ENCODE measurements at regions not wholly inside any gene's neighbourhood (a gene's known extent, or its start where the extent isn't known, plus 50 kb on each side); places are given as distances from the start of the nearest gene placed in this dataset.

DNA sequence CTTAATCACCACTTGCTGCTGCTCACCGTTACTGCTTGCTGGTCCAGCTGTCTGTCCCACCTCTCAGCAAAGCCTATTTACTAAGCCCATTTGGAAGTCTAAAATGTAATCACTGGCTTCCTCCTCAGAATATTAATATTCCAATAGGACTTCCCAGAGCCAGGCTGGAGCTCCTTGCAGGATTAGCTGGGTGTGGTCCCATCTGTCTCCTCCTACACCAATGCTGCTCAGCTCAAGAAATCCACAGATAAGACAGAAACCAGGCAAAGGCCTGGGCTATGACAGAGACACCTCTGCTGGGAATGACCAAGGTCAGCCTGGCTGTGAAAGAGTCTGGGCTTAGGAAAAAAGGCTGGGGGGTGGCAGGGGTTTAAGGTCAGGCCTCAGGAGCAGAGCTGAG, 317.8 kb downstream of the BUD13 start:
- Mint-ChIP-seq H3K9me3 (peaks cover 12% of the 10 kb centered on the region), H3K36me3 (ENCODE audit: low read depth) (peaks cover 7% of the 10 kb centered on the region), H3K4me1 (peaks cover 25% of the 10 kb centered on the region), H3K4me3 (no peak overlapping the region), H3K27ac (peak overlapping the region in 1 of 3 experiments; percentile 39), H3K27me3 (ENCODE audit: low read depth) (peaks cover 12% of the 10 kb centered on the region)
- TF ChIP-seq, protein P1, sequence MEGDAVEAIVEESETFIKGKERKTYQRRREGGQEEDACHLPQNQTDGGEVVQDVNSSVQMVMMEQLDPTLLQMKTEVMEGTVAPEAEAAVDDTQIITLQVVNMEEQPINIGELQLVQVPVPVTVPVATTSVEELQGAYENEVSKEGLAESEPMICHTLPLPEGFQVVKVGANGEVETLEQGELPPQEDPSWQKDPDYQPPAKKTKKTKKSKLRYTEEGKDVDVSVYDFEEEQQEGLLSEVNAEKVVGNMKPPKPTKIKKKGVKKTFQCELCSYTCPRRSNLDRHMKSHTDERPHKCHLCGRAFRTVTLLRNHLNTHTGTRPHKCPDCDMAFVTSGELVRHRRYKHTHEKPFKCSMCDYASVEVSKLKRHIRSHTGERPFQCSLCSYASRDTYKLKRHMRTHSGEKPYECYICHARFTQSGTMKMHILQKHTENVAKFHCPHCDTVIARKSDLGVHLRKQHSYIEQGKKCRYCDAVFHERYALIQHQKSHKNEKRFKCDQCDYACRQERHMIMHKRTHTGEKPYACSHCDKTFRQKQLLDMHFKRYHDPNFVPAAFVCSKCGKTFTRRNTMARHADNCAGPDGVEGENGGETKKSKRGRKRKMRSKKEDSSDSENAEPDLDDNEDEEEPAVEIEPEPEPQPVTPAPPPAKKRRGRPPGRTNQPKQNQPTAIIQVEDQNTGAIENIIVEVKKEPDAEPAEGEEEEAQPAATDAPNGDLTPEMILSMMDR (IDR thresholded peaks at IDR 0.05; ENCODE audit: unreplicated experiment in 3 of 3): no peak

DNA sequence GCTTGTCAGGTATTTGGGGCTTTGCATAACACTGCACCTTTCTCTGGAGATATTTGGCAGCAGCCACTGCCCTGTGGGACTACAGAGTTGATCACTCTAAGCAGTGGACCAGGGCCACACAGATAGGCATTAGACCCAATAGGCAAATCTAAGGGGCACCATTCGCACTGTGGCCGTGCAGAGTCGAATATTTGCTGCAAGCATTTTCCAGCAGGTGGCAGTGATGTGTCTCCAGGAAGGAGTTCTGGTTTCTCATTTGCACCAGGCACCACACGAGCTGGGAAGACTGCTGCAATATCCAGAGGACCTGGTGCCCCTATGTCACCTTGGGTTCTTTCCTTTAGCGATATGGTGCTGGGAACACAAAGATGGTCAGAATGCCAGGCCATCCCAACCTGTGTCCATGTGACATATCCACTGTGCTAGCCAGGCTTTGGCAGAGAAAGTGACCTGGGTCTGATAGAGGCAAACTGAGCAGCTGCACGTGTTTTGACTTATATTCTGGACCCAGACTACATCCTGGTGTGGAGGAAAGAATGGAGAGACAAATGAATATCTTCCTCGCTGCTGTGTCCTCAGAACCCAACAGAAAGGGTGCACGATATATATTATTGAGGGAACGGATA, 318.7 kb downstream of the BUD13 start:
- Mint-ChIP-seq H3K4me1 (peaks cover 17% of the 10 kb centered on the region), H3K36me3 (ENCODE audit: low read depth) (peaks cover 7% of the 10 kb centered on the region), H3K9me3 (peaks cover 15% of the 10 kb centered on the region), H3K4me3 (no peak overlapping the region), H3K27me3 (ENCODE audit: low read depth) (peaks cover 9% of the 10 kb centered on the region), H3K27ac (peak overlapping the region in 1 of 3 experiments; percentile 39)
- TF ChIP-seq, protein P1 (IDR thresholded peaks at IDR 0.05; ENCODE audit: unreplicated experiment in 3 of 3): peak; percentile 38 to 59 (median 57)

DNA sequence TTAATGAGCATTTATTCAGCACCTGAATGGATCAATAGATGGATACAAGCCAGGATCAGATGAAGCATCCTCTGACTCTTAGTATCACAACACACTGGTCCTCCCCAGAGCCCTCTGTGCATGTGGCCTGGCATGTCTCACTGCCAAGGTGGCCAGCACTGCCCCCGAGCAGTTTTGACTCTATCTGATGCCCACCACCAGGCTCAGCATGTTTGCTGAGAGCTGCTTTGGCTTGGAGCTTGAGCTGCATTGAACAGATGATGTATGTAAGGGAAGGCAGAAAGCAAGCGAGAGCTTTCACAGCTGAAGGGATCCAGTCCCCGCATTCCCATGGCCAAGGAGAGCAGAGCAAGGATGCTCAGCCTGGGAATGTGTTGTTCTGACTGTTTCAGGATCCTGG, 320.3 kb downstream of the BUD13 start:
- peaks cover 4% of the 10 kb centered on the region for H3K4me1 Mint-ChIP-seq
- H3K27me3 Mint-ChIP-seq (ENCODE audit: low read depth): peaks cover 9% of the 10 kb centered on the region
- TF ChIP-seq, protein P1 (IDR thresholded peaks at IDR 0.05; ENCODE audit: unreplicated experiment in 3 of 3): no peak
- peaks cover 18% of the 10 kb centered on the region for H3K9me3 Mint-ChIP-seq
- peaks cover 7% of the 10 kb centered on the region for H3K36me3 Mint-ChIP-seq (ENCODE audit: low read depth)
- H3K27ac Mint-ChIP-seq: no peak overlapping the region
- H3K4me3 Mint-ChIP-seq: no peak overlapping the region

DNA sequence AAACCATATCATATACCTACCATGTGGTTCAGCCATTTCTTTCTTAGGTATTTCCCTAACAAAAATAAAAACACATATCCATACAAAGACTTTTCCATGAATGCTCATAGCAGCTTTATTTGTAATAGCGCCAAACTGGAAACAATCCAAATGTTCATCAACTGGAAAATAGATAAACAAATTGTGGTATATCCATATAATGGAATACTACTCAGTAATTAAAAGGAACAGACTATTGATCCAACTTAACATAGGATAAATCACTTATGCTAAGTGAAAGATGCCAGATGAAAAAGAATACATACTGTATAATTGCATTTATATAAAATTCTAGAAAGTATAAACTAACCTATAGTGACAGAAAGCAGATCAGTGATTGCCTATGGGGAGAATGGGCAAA, 323.3 kb downstream of the BUD13 start:
- Mint-ChIP-seq H3K4me1 (peaks cover 14% of the 10 kb centered on the region), H3K27ac (no peak overlapping the region), H3K36me3 (ENCODE audit: low read depth) (peaks cover 7% of the 10 kb centered on the region), H3K4me3 (no peak overlapping the region), H3K9me3 (peaks cover 18% of the 10 kb centered on the region), H3K27me3 (ENCODE audit: low read depth) (peaks cover 4% of the 10 kb centered on the region)
- TF ChIP-seq, protein P1 (IDR thresholded peaks at IDR 0.05; ENCODE audit: unreplicated experiment in 3 of 3): no peak

DNA sequence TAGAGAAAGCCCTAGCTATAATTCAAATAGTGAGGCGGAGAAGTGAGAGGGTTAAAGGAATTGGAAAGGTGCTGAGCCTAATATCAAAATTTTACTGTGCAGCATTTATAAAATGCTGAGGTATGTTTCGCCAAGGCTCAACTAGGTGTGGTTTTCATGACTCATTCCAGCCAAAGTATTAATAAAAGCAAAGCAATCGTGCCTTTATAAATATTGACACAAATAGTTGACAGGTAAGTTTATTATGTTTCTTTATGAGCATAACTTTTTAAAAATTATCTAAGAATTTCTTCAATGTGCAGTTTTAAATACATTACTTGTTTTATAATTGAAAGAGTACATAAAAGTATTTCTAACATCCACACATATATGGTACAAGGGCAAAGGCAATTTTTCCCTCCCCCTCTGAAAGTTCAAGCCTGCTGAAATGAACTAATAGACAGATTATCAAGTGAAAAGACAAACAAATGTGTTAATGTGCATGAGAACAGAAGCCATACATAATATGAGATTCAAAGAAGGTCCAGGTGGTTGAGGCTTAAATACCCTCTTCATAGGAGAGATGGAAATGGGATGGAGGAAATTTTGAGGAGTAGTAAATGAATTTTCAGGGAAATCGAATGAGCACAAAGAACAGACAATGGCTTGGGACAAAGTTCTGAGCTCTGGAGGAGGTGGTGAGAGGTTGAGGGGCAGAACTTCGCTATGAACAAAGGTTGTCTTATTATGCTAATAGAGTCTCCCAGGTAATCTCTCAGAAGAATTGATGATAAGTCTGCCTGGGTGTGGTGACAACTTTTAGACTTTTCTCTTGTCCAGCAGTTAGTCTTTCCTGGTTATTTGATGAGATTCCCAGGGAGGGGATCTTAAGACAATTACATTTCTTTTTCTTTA, 326.5 kb downstream of the BUD13 start:
- TF ChIP-seq, protein P1 (IDR thresholded peaks at IDR 0.05; ENCODE audit: unreplicated experiment in 3 of 3): no peak
- no peak overlapping the region for H3K4me3 Mint-ChIP-seq
- no peaks in the 10 kb centered on the region for H3K36me3 Mint-ChIP-seq (ENCODE audit: low read depth)
- H3K4me1 Mint-ChIP-seq: peaks cover 14% of the 10 kb centered on the region
- H3K9me3 Mint-ChIP-seq: peaks cover 24% of the 10 kb centered on the region
- H3K27ac Mint-ChIP-seq: no peak overlapping the region
- H3K27me3 Mint-ChIP-seq (ENCODE audit: low read depth): no peaks in the 10 kb centered on the region
